Testis (tissue), 2 donors: ENCODE measurements at regions not wholly inside any gene's neighbourhood (a gene's known extent, or its start where the extent isn't known, plus 50 kb on each side); places are given as distances from the start of the nearest gene placed in this dataset.

Experiments used
- DNase-seq: peaks from one replicate; pipeline ENCODE4 v3.0.0-alpha.2; 2019
- H3K27ac ChIP-seq, 2 donors: fragments of 200-600 bp; sonication (generic); one replicate each; pipeline ENCODE4 v1.5.1; 2019
- H3K27me3 ChIP-seq: fragments of 200-600 bp; sonication (generic); one replicate; pipeline ENCODE4 v1.5.1; 2019
- H3K36me3 ChIP-seq: fragments of 200-600 bp; sonication (generic); one replicate; pipeline ENCODE4 v1.5.1; 2017; ENCODE audit warnings: low read depth; ENCODE audit errors: missing control alignments
- H3K4me1 ChIP-seq: fragments of 200-600 bp; sonication (generic); one replicate; pipeline ENCODE4 v1.5.1; 2019
- H3K4me3 ChIP-seq, 2 donors: fragments of 200-600 bp; sonication (generic); one replicate each; pipeline ENCODE4 v1.5.1; 2017 to 2019
- H3K9me3 ChIP-seq: fragments of 200-600 bp; sonication (generic); one replicate; pipeline ENCODE4 v1.5.1; 2017
- POLR2A ChIP-seq: fragments of 450-650 bp; IDR thresholded peaks from one replicate; pipeline ENCODE4 v1.6.1; 2017; ENCODE audit warnings: antibody characterized with exemption, mild to moderate bottlenecking, moderate library complexity
- WGBS, 2 donors: methylation state at CpG; one replicate each; pipeline ENCODE4 v1.1.5; 2018; 5-methylcytosine and 5-hydroxymethylcytosine counted together
- intact Hi-C: fragments of 100-400 bp; cut with DNase I; formaldehyde crosslinking; loops from one replicate; pipeline ENCODE4 v1.15.1; 2023; ENCODE audit warnings: low total_unique reads
- TF ChIP-seq, protein P1 (sequence below), 3 experiments: fragments of 450-650 bp in 2 of 3; fragments of 200-600 bp in 1 of 3; sonication (generic) in 1 of 3; IDR thresholded peaks; one replicate each; pipeline ENCODE4 v1.5.1; 2016 to 2019; ENCODE audit warnings: antibody characterized with exemption in 3 of 3, mild to moderate bottlenecking in 2 of 3, moderate library complexity in 1 of 3

- Histone ChIP-seq H3K27me3 (no peaks in the 10 kb centered on the region), H3K4me1 (no peaks in the 10 kb centered on the region), H3K36me3 (no peaks in the 10 kb centered on the region), H3K9me3 (no peaks in the 10 kb centered on the region), H3K4me3 (no peak overlapping the region), H3K27ac (no peak overlapping the region)
- DNase-seq: no peak
- intact Hi-C loops: no loop called here
- WGBS, 2 donors: 49 to 55% methylated on average over 7 of the region's 7 CpGs
- TF ChIP-seq POLR2A: no peak
- TF ChIP-seq, protein P1, sequence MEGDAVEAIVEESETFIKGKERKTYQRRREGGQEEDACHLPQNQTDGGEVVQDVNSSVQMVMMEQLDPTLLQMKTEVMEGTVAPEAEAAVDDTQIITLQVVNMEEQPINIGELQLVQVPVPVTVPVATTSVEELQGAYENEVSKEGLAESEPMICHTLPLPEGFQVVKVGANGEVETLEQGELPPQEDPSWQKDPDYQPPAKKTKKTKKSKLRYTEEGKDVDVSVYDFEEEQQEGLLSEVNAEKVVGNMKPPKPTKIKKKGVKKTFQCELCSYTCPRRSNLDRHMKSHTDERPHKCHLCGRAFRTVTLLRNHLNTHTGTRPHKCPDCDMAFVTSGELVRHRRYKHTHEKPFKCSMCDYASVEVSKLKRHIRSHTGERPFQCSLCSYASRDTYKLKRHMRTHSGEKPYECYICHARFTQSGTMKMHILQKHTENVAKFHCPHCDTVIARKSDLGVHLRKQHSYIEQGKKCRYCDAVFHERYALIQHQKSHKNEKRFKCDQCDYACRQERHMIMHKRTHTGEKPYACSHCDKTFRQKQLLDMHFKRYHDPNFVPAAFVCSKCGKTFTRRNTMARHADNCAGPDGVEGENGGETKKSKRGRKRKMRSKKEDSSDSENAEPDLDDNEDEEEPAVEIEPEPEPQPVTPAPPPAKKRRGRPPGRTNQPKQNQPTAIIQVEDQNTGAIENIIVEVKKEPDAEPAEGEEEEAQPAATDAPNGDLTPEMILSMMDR (IDR thresholded peaks at IDR 0.05): no peak
Measured at GRCh38 chr18:22838639-22839277, 94.4 kb upstream of the RBBP8 start.

DNA sequence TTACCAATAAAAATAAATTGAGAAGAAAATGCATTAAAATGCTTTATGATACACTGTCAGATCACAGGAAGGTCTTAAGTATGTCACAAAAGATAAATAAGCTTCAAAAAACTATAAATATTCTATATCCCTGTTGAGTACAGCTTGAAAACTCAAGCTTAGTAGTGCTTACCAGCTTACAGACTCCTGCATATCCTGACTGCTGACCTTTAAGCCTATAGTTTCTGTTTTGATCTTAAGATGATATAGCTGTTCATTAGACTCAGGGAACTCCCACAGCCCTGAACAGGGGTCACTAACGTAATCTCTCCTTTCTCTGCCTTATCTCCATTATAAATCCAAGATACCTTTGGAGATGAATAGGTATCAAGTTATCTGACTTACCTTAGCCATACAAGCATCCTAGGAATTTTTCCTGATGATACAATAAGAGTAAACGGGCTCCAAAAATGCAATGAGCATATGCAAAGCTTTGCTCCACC is 93.7 kb upstream of the RBBP8 start:
- no peaks in the 10 kb centered on the region for H3K9me3 ChIP-seq
- H3K27me3 ChIP-seq: no peaks in the 10 kb centered on the region
- H3K4me1 ChIP-seq: no peaks in the 10 kb centered on the region
- TF ChIP-seq, protein P1 (IDR thresholded peaks at IDR 0.05): no peak
- TF ChIP-seq POLR2A: no peak
- intact Hi-C loops: no loop called here
- no peak for DNase-seq
- H3K36me3 ChIP-seq: no peaks in the 10 kb centered on the region
- H3K27ac ChIP-seq: no peak overlapping the region
- 55 to 63% methylated on average over 2 of the region's 2 CpGs for WGBS, 2 donors
- no peak overlapping the region for H3K4me3 ChIP-seq

DNA sequence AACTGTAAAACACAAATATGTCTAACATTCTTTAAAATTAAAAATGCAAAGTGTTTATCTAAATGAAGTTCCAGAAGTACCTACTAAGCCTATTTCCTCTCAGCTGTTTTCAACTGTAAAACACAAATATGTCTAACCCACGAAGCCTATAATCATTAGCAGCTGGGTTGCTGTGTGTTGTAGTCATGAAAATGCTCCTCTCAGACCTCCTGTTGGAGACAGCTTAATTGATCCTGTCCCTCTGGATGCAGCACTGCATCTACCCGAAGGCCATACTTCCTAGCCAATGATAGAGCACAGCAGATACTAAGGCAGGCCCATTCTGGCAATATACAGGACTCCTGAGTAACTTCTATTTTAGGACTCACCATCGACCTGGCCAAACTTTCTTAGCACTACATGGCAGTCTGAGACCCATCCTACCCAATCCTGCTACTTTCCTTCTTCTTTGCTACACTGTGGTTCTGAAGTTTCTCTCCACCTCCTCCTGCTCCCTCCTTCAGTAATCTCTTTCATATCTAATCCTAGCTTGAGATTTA is 92.5 kb upstream of the RBBP8 start:
- Histone ChIP-seq H3K9me3 (no peaks in the 10 kb centered on the region), H3K27me3 (no peaks in the 10 kb centered on the region), H3K4me1 (no peaks in the 10 kb centered on the region), H3K36me3 (no peaks in the 10 kb centered on the region), H3K4me3 (no peak overlapping the region), H3K27ac (no peak overlapping the region)
- no peak for TF ChIP-seq POLR2A
- TF ChIP-seq, protein P1 (IDR thresholded peaks at IDR 0.05): no peak
- WGBS, 2 donors: 69 to 78% methylated on average over 3 of the region's 3 CpGs
- intact Hi-C loops: no loop called here
- DNase-seq: no peak

- no peak for DNase-seq
- WGBS, 2 donors: 84 to 85% methylated on average over 2 of the region's 2 CpGs
- intact Hi-C loops: no loop called here
Measured at GRCh38 chr18:22841840-22842239, 91.3 kb upstream of the RBBP8 start.

More at GRCh38 chr18:22841840-22842239, 91.3 kb upstream of the RBBP8 start:
- Histone ChIP-seq H3K27ac (no peak overlapping the region), H3K36me3 (no peaks in the 10 kb centered on the region), H3K4me1 (no peaks in the 10 kb centered on the region), H3K4me3 (no peak overlapping the region), H3K27me3 (no peaks in the 10 kb centered on the region), H3K9me3 (no peaks in the 10 kb centered on the region)
- TF ChIP-seq POLR2A: no peak
- TF ChIP-seq, protein P1 (IDR thresholded peaks at IDR 0.05): no peak
